Esophagus squamous epithelium (tissue), 5 donors: ENCODE measurements at regions not wholly inside any gene's neighbourhood (a gene's known extent, or its start where the extent isn't known, plus 50 kb on each side); places are given as distances from the start of the nearest gene placed in this dataset.

Experiments
- DNase-seq: peaks from one replicate; lab custom pipeline; 2025; lab: John Stamatoyannopoulos, UW
- H3K27ac ChIP-seq, 4 donors: fragments of 200-600 bp; sonication (generic); one replicate each; pipeline ENCODE4 v1.5.1; 2016 to 2019; ENCODE audit warnings: mild to moderate bottlenecking in 1 of 4
- H3K27me3 ChIP-seq, 4 donors: fragments of 200-600 bp; sonication (generic); 1 replicate in 3 of 4; 2 replicates in 1 of 4; pipeline versions ENCODE4 v1.5.1 to v1.6.0; 2017 to 2021; ENCODE audit warnings: antibody characterized with exemption in 1 of 4
- H3K36me3 ChIP-seq, 3 donors: fragments of 200-600 bp; sonication (generic); one replicate each; pipeline ENCODE4 v1.5.1; 2016 to 2019
- H3K4me1 ChIP-seq, 3 donors: fragments of 200-600 bp; sonication (generic); one replicate each; pipeline ENCODE4 v1.5.1; 2017 to 2019
- H3K4me3 ChIP-seq, 4 donors: fragments of 200-600 bp; sonication (generic); 1 replicate in 3 of 4; 2 replicates in 1 of 4; pipeline ENCODE4 v1.5.1; 2016 to 2019; ENCODE audit warnings: mild to moderate bottlenecking in 2 of 4, moderate library complexity in 1 of 4
- H3K9me3 ChIP-seq, 3 donors: fragments of 200-600 bp; sonication (generic); one replicate each; pipeline ENCODE4 v1.5.1; 2016 to 2019
- POLR2A ChIP-seq, 4 donors: fragments of 450-650 bp; IDR thresholded peaks; one replicate each; pipeline ENCODE4 v1.6.1; 2017; ENCODE audit warnings: antibody characterized with exemption in 4 of 4, mild to moderate bottlenecking in 4 of 4, moderate library complexity in 3 of 4
- WGBS, 2 donors: methylation state at CpG; one replicate each; pipeline ENCODE4 v1.1.5; 2018; 5-methylcytosine and 5-hydroxymethylcytosine counted together
- intact Hi-C: fragments of 100-400 bp; cut with DNase I; formaldehyde crosslinking; loops from one replicate; pipeline ENCODE4 v1.15.0; 2022
- TF ChIP-seq, protein P1 (sequence below), 6 experiments: fragments of 450-650 bp in 4 of 6; fragments of 200-600 bp in 2 of 6; sonication (generic) in 2 of 6; IDR thresholded peaks; one replicate each; pipeline ENCODE4 v1.5.1; 2016 to 2019; ENCODE audit warnings: antibody characterized with exemption in 6 of 6, mild to moderate bottlenecking in 4 of 6, moderate library complexity in 4 of 6
- donor health status: DM: yes; HTN: yes; CAD: no.

- WGBS, 2 donors: 50 to 54% methylated on average over 3 of the region's 3 CpGs
- Histone ChIP-seq H3K4me3 (no peak overlapping the region), H3K4me1 (no peaks in the 10 kb centered on the region), H3K27ac (no peak overlapping the region), H3K36me3 (no peaks in the 10 kb centered on the region), H3K9me3 (no peaks in the 10 kb centered on the region), H3K27me3 (no peaks in the 10 kb centered on the region)
- TF ChIP-seq, protein P1, sequence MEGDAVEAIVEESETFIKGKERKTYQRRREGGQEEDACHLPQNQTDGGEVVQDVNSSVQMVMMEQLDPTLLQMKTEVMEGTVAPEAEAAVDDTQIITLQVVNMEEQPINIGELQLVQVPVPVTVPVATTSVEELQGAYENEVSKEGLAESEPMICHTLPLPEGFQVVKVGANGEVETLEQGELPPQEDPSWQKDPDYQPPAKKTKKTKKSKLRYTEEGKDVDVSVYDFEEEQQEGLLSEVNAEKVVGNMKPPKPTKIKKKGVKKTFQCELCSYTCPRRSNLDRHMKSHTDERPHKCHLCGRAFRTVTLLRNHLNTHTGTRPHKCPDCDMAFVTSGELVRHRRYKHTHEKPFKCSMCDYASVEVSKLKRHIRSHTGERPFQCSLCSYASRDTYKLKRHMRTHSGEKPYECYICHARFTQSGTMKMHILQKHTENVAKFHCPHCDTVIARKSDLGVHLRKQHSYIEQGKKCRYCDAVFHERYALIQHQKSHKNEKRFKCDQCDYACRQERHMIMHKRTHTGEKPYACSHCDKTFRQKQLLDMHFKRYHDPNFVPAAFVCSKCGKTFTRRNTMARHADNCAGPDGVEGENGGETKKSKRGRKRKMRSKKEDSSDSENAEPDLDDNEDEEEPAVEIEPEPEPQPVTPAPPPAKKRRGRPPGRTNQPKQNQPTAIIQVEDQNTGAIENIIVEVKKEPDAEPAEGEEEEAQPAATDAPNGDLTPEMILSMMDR (IDR thresholded peaks at IDR 0.05): no peak
- TF ChIP-seq POLR2A (IDR thresholded peaks at IDR 0.05): no peak
- DNase-seq: no peak
- intact Hi-C loops: no loop called here
Observed at GRCh38 chr6:115783402-115784061, 277.2 kb downstream of the FRK start.

DNA sequence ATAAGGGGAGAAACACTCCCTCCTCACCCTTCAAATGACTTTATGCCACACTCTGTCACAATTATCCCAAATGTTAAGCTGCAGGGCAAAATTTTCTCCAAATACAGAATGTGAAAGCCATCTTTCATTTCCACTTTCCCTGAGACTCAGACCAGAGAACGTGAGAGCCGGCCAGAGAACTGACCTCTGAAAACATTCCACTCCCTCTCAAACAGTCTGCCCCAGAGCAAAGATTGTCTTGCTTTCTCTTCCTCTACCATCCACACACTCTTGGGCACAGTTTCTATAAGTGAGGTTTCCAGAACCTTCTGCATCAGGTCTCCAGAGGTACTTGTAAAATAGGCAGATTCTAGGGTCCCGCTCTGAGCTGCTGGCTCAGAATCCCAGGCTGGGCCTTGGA is 278.1 kb downstream of the FRK start:
- Histone ChIP-seq H3K27ac (no peak overlapping the region), H3K4me1 (no peaks in the 10 kb centered on the region), H3K4me3 (no peak overlapping the region), H3K36me3 (no peaks in the 10 kb centered on the region), H3K9me3 (no peaks in the 10 kb centered on the region), H3K27me3 (no peaks in the 10 kb centered on the region)
- WGBS, 2 donors: 69 to 83% methylated on average over 3 of the region's 3 CpGs
- intact Hi-C loops: no loop called here
- no peak for TF ChIP-seq POLR2A (IDR thresholded peaks at IDR 0.05)
- TF ChIP-seq, protein P1 (IDR thresholded peaks at IDR 0.05): no peak
- DNase-seq: no peak

- DNase-seq: no peak
- intact Hi-C loops: no loop called here
- no peaks in the 10 kb centered on the region for H3K36me3 ChIP-seq
- H3K4me3 ChIP-seq: no peak overlapping the region
- H3K4me1 ChIP-seq: no peaks in the 10 kb centered on the region
- no peak overlapping the region for H3K27ac ChIP-seq
- WGBS, 2 donors: 46 to 47% methylated on average over 3 of the region's 3 CpGs
- H3K27me3 ChIP-seq: no peaks in the 10 kb centered on the region
- TF ChIP-seq POLR2A (IDR thresholded peaks at IDR 0.05): no peak
- TF ChIP-seq, protein P1 (IDR thresholded peaks at IDR 0.05): no peak
- no peaks in the 10 kb centered on the region for H3K9me3 ChIP-seq
Observed at GRCh38 chr6:115773741-115774140, 286.9 kb downstream of the FRK start.

DNA sequence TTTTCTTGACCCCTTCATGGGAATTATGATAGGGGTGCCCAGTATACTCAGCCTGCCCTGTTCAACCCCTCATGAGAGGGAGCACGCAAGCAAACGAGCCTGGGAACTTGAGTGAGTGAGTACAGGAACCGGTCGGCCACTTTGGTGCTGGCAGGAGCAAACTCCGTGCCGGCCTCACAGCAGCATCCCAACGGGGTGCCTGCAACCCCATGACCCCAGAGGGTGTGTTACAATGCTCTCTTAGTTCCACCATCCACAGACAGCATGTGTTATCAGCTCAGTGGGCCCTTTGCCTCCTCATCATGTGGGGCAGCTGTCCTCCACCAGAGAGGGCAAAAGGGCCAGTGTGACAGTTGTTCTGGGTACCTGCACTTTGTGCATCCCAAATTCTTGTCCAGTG is 289.8 kb downstream of the FRK start:
- DNase-seq: no peak
- Histone ChIP-seq H3K4me3 (no peak overlapping the region), H3K27me3 (no peaks in the 10 kb centered on the region), H3K27ac (no peak overlapping the region), H3K36me3 (no peaks in the 10 kb centered on the region), H3K9me3 (no peaks in the 10 kb centered on the region), H3K4me1 (no peaks in the 10 kb centered on the region)
- no peak for TF ChIP-seq POLR2A (IDR thresholded peaks at IDR 0.05)
- TF ChIP-seq, protein P1 (IDR thresholded peaks at IDR 0.05): no peak
- 80 to 81% methylated on average over 4 to 5 of the region's 7 CpGs for WGBS, 2 donors
- intact Hi-C loops: no loop called here

DNA sequence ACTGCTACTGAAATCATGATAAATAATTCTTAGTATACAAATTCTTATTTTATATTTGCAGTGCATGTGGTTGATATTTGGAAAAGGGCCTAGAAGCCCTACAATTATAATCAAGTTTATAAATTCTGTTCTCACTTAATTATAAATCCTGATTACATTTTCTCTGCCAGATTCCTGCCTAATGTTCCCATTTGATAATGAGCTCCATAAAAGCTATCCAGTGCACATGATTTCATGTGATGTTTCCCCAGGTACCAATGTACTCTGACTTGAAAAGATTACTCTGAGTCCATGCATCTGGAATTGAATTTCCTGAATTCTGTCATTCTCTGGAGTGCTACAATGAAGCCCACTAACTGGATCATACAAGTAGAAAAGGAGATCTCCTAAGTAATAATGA is 292.2 kb downstream of the FRK start:
- no peaks in the 10 kb centered on the region for H3K4me1 ChIP-seq
- intact Hi-C loops: no loop called here
- H3K27me3 ChIP-seq: no peaks in the 10 kb centered on the region
- H3K27ac ChIP-seq: no peak overlapping the region
- H3K36me3 ChIP-seq: no peaks in the 10 kb centered on the region
- H3K9me3 ChIP-seq: no peaks in the 10 kb centered on the region
- TF ChIP-seq POLR2A (IDR thresholded peaks at IDR 0.05): no peak
- TF ChIP-seq, protein P1 (IDR thresholded peaks at IDR 0.05): no peak
- H3K4me3 ChIP-seq: no peak overlapping the region
- no peak for DNase-seq
